ENCODE measurements at regions not wholly inside any gene's neighbourhood (a gene's known extent, or its start where the extent isn't known, plus 50 kb on each side); places are given as distances from the start of the nearest gene placed in this dataset.
A peak's percentile ranks its signal among the peaks of the same experiment; 100 is the strongest.

DNA sequence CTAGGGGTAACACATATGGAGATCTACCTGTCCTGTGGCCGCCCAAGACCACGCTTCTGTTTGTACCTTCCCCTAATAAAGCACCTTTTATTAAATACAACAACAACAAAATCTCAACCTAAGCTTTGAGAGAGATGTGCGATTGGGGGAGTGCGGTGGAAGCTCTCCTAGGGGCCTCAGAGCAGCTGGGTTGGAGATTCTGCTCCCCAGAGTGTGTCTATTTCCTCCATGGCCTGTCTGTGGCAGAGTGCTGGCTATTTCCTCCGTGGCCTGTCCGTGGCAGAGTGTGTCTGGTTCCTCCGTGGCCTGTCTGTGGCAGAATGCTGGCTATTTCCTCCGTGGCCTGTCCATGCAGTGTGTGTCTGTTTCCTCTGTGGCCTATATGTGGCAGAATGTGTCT, 139.3 kb upstream of the IPO9 start:
- no peak for DNase-seq

- DNase-seq, result no peak
Observed at GRCh38 chr1:201690528-201690927, 138.4 kb upstream of the IPO9 start.

DNA sequence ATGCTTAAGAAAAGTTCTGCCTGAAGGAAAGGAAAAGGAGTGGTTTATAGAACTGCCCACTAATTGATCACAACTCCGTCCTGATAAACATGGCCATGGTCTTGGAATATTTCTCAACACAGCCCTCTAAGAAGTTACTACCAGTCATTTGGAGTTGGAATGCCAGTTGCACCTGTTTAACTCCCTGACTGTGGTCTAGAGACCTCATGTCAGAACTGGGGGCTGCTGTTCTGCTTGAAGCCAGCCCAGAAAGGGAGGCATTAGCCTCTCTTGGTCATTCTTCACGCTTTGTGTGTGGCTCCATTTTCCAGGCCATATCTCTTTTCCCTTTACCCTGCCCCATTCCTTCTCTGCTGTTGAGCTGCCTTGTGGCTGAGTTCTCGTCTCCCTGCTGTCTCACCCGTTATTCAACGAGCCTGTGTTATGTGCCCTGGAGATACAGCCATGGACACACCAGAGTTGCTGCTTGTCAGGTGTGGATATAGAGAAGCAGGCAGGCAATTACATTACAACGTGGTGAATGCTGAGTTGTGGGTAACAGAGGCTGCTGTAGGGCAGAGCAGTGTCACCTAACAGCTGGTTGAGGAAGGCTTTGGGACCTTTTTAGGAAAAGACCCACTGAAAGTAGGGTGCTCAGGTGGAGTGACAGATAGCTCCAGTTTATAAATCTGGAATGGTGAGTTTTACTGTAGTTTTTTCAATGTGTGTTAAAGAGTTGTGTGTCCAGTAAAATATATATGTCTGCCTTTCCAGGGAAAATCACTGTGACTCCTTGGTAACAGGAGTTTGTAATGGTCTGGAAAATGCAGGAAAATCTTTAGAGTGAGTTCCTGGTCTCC, 137.0 kb upstream of the IPO9 start:
- no peak for DNase-seq

DNA sequence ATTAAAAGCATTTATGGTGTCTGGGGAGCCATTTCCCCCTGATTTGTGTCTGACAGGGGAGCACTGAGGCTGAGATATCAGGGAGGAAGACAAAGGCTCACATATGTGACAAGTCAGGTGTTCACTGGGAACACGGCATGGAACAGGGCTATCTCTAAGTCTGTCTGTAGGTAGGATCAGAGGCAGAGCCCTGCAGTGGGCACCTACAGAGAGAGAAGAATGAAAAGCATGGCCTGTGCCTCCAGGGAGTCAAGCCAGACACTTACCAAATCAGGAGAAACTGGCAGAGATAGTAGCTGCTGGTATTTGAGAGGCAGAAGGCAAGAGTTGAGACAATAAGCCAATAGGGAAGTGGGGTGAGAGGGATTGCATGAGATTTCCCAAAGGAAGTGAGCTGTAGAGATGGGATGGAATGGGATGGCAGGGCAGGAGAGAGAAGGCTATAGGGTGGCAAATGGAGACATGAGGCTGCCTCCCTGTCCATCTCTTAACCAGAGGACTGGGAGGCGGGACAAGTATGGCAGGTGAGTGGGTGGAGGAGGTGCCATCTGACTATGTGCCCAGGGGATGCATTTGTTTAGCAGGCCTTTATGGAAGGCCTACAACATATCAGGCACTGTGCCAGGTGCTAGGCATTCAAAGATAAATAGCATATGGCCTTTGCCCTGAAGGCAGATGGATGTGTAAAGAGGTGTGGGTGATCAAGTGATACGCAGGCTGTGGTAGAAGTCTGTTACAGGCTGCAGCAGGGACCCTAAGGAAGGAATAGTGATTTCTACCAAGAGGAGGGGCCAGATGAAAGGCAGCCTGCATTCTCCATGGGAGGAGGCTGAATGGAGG, 136.2 kb upstream of the IPO9 start:
- no peak for DNase-seq

GRCh38 chr1:201693890-201694607, 134.9 kb upstream of the IPO9 start:
- DNase-seq, result no peak

- no peak for DNase-seq
Observed at GRCh38 chr1:201694608-201695335, 134.2 kb upstream of the IPO9 start.

- DNase-seq, result no peak
Observed at GRCh38 chr1:201695607-201696006, 133.3 kb upstream of the IPO9 start.

DNA sequence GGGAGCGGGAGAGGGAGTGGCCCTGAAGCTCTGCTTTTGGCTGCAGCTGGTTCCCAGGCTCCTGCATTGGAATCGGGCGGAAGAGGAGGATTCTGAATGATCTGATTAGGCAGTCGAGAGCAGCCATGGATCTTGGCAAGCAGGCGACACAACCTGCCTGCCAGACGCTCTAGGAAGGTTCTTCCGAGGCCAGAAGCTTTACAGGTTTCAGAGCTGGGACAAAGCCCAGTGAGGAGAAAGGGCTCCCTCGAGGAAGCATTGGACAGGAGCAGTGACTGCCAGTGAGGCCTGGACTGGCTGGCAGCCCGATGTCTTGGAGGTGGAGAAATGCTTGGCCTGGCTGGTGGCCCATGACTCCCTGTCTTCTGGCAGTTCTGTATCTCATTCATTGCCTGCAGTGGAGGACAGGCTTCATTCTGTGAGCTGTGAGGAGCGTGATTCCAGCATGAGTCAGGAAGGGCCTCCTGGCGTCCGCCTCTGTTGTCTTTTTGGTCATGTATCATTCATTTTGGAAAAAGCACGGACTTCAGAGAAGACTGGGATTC, 132.7 kb upstream of the IPO9 start:
- peak; percentile 97 for DNase-seq

- DNase-seq, result no peak
Observed at GRCh38 chr1:201697174-201697573, 131.8 kb upstream of the IPO9 start.

GRCh38 chr1:201701831-201702230, 127.1 kb upstream of the IPO9 start:
- no peak for DNase-seq

- DNase-seq, result no peak
Observed at GRCh38 chr1:201702936-201703335, 126.0 kb upstream of the IPO9 start.

GRCh38 chr1:201703621-201704438, 125.1 kb upstream of the IPO9 start:
- peak; percentile 75 for DNase-seq

GRCh38 chr1:201704439-201704792, 124.5 kb upstream of the IPO9 start:
- no peak for DNase-seq

- DNase-seq, result no peak
Observed at GRCh38 chr1:201705389-201705788, 123.6 kb upstream of the IPO9 start.

DNA sequence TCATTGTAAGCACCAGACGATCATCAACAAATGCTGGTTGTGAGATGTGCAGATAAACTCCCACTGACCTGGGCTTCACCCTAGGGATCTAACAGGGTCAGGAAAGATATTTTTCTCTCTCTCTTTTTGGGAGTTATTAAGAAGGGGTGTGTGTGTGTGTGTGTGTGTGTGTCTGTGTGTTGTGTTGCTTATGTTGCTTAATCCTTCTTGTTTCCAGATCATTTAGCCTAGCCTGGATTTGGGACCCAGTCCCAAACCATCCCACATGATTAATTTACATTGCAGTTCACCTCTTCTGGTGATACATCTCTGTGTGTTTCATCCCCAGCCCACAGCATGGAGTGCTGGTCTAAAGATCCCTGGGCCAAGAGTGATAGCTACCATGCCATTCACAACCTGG, 122.8 kb upstream of the IPO9 start:
- peak; percentile 41 for DNase-seq

GRCh38 chr1:201707027-201707426, 121.9 kb upstream of the IPO9 start:
- DNase-seq, result no peak

- no peak for DNase-seq
Observed at GRCh38 chr1:201707656-201708055, 121.3 kb upstream of the IPO9 start.

DNA sequence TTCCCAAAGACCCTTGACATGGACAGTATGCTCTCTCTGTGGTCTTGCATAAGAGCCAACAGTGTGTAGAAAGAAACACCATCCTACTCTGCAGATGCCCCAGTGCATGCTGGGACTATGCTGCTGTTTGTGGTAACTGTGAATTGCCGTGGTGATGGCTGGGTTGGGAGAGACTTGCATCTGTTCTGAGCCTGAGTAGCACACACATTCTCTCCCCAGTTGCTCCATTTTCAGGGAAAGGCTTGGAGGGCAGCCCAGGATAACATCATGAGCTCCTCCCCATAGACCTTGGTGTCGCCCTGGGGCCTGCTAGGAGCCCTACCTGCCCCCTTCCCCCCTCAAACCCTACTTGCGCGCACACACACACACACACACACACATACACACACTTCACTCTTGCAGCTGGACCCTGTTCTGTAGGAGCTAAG, 120.9 kb upstream of the IPO9 start:
- DNase-seq, result peak; percentile 75

GRCh38 chr1:201708691-201709090, 120.3 kb upstream of the IPO9 start:
- no peak for DNase-seq

GRCh38 chr1:201709564-201710295, 119.2 kb upstream of the IPO9 start:
- DNase-seq, result peak; percentile 76
